Activated CD4-positive, alpha-beta T cell treated with anti-CD3 and anti-CD28 coated beads for 36 hours (primary cell): ENCODE measurements at regions not wholly inside any gene's neighbourhood (a gene's known extent, or its start where the extent isn't known, plus 50 kb on each side); places are given as distances from the start of the nearest gene placed in this dataset.

Experiments used
- ATAC-seq: fragments of 200-7000 bp; cut with Tn5 transposase; one replicate; pipeline ENCODE4 v1.10.0; 2021; ENCODE audit warnings: mild to moderate bottlenecking, moderate library complexity
- CTCF ChIA-PET: fragments of 350-600 bp; sonication (Branson Sonifier 250); formaldehyde crosslinking; loops from one replicate; lab custom pipeline; 2021; ENCODE audit warnings: antibody characterized with exemption; lab: Charles Lee
- POLR2A ChIA-PET: fragments of 350-600 bp; sonication (Branson Sonifier 250); formaldehyde crosslinking; loops from one replicate; lab custom pipeline; 2021; ENCODE audit warnings: antibody characterized with exemption, inconsistent platforms; lab: Charles Lee
- DNase-seq: peaks from one replicate; pipeline ENCODE4 v3.0.0-alpha.2; 2020
- H3K27ac Mint-ChIP-seq: one replicate; pipeline ENCODE4 v1.8.0; 2021; ENCODE audit warnings: mixed read lengths
- H3K27me3 Mint-ChIP-seq: one replicate; pipeline ENCODE4 v1.8.0; 2021; ENCODE audit warnings: mixed read lengths
- H3K36me3 Mint-ChIP-seq: one replicate; pipeline ENCODE4 v1.8.0; 2021; ENCODE audit warnings: low read depth, mixed read lengths
- H3K4me1 Mint-ChIP-seq: one replicate; pipeline ENCODE4 v1.8.0; 2021; ENCODE audit warnings: mixed read lengths
- H3K4me3 Mint-ChIP-seq: one replicate; pipeline ENCODE4 v1.8.0; 2021; ENCODE audit warnings: mild to moderate bottlenecking, moderate library complexity, mixed read lengths
- H3K9me3 Mint-ChIP-seq: one replicate; pipeline ENCODE4 v1.8.0; 2021; ENCODE audit warnings: low read depth, mixed read lengths
- intact Hi-C, 2 experiments: fragments of 100-400 bp; cut with DNase I in 1 of 2; cut with micrococcal nuclease in 1 of 2; formaldehyde crosslinking; loops; one replicate each; pipeline versions ENCODE4 v1.14.2 to v1.15.1; 2022 to 2024; cut with DNase I, micrococcal nuclease

DNA sequence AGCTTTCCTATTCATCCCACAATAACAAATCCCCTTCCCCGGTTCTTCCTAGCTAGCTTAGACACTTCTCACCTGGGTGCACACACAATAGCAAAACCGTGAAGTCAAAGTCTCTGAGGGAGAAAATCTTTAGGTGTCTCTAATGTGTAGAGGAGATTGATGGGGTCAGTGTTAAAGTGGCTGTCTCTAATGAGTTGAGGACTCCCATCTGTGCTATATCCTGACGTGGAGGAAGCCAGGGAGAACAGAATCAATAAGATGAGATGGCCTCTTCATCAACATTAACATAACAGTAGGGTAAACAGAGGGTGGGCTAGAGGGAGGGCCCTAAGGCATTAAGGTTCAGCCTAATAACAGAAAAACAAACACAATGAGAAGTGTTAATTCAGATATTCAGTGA, 120.4 kb downstream of the SLC5A7 start:
- ATAC-seq (no peak), DNase-seq (no peak)
- no peaks in the 10 kb centered on the region for H3K4me1 Mint-ChIP-seq
- intact Hi-C loops, result no loop called here
- peaks cover 3% of the 10 kb centered on the region for H3K27me3 Mint-ChIP-seq
- H3K9me3 Mint-ChIP-seq, result peaks cover 9% of the 10 kb centered on the region
- ChIA-PET CTCF (no interaction called here), POLR2A (no interaction called here)
- no peak overlapping the region for H3K27ac Mint-ChIP-seq
- H3K36me3 Mint-ChIP-seq, result no peaks in the 10 kb centered on the region
- no peak overlapping the region for H3K4me3 Mint-ChIP-seq

DNA sequence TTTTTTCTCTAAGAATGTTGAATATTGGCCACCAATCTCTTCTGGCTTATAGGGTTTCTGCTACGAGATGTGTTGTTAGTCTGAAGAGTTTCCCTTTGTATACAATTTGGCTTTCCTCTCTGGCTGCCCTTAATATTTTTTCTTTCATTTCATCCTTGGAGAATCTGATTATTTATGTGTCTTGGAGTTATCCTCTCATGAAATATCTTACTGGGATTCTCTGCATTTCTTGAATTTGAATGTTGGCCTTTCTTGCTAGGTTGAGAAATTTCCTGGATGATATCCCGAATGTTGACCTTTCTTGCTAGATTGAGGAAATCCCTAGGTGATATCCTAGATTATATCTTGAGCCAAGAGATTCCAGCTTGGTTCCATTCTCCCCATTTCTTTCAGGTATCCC, 125.6 kb downstream of the SLC5A7 start:
- intact Hi-C loops, result no loop called here
- no peak for ATAC-seq
- H3K27me3 Mint-ChIP-seq, result peaks cover 6% of the 10 kb centered on the region
- H3K27ac Mint-ChIP-seq, result no peak overlapping the region
- H3K4me1 Mint-ChIP-seq, result no peaks in the 10 kb centered on the region
- H3K4me3 Mint-ChIP-seq, result no peak overlapping the region
- H3K36me3 Mint-ChIP-seq, result no peaks in the 10 kb centered on the region
- ChIA-PET CTCF (no interaction called here), POLR2A (no interaction called here)
- H3K9me3 Mint-ChIP-seq, result peaks cover 9% of the 10 kb centered on the region
- DNase-seq, result no peak

DNA sequence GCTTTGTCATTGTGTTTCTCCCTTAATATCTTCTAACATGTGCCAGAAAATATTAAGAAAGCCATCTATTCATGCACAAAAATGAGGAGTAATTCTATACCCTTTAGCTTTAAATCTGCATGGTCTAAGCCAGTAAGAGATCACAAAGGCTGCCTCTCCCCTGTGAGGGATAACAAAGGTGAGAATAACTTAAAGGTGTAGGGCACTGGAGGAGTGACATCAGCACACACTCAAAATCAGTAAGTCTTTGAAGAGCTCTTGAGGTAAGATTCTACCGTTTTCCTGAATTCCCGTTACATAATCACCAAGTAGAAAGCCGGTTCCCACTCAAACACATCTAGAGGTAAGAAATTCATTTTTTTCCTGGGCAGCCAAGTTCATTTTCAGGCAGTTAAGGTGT, 123.9 kb upstream of the SULT1C3 start:
- DNase-seq, result no peak
- Mint-ChIP-seq H3K4me3 (no peak overlapping the region), H3K27me3 (peaks cover 6% of the 10 kb centered on the region), H3K9me3 (no peaks in the 10 kb centered on the region), H3K36me3 (no peaks in the 10 kb centered on the region), H3K4me1 (no peaks in the 10 kb centered on the region), H3K27ac (no peak overlapping the region)
- ChIA-PET CTCF (no interaction called here), POLR2A (no interaction called here)
- intact Hi-C loops, result no loop called here
- no peak for ATAC-seq

DNA sequence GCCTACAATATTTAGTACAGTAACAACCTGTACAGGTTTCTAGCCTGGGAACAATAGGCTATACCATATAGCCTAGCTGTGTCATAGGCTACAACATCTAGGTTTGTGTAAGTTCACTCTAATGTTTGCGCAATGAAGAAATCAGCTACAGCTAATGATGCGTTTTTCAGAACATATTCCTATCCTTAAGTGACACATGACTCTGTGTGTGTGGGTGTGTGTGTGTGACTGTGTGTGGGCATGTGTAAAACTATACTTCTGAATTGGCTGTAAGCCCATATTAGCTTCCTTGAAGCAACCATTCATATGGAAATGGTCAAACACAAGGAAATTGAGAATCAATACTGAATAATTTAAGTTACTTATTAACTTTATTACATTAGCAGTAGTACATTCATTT, 120.8 kb upstream of the SULT1C3 start:
- H3K9me3 Mint-ChIP-seq, result no peaks in the 10 kb centered on the region
- CTCF ChIA-PET, result no interaction called here
- POLR2A ChIA-PET, result no interaction called here
- DNase-seq (no peak), ATAC-seq (no peak)
- no peak overlapping the region for H3K27ac Mint-ChIP-seq
- no peak overlapping the region for H3K4me3 Mint-ChIP-seq
- no peaks in the 10 kb centered on the region for H3K36me3 Mint-ChIP-seq
- peaks cover 4% of the 10 kb centered on the region for H3K27me3 Mint-ChIP-seq
- no peaks in the 10 kb centered on the region for H3K4me1 Mint-ChIP-seq
- intact Hi-C loops, result no loop called here

GRCh38 chr2:108119492-108119891, 120.3 kb upstream of the SULT1C3 start:
- Mint-ChIP-seq H3K9me3 (no peaks in the 10 kb centered on the region), H3K27ac (no peak overlapping the region), H3K27me3 (peaks cover 2% of the 10 kb centered on the region), H3K36me3 (no peaks in the 10 kb centered on the region), H3K4me1 (no peaks in the 10 kb centered on the region), H3K4me3 (no peak overlapping the region)
- ChIA-PET POLR2A (no interaction called here), CTCF (no interaction called here)
- DNase-seq, result no peak
- ATAC-seq, result no peak
- intact Hi-C loops, result no loop called here

DNA sequence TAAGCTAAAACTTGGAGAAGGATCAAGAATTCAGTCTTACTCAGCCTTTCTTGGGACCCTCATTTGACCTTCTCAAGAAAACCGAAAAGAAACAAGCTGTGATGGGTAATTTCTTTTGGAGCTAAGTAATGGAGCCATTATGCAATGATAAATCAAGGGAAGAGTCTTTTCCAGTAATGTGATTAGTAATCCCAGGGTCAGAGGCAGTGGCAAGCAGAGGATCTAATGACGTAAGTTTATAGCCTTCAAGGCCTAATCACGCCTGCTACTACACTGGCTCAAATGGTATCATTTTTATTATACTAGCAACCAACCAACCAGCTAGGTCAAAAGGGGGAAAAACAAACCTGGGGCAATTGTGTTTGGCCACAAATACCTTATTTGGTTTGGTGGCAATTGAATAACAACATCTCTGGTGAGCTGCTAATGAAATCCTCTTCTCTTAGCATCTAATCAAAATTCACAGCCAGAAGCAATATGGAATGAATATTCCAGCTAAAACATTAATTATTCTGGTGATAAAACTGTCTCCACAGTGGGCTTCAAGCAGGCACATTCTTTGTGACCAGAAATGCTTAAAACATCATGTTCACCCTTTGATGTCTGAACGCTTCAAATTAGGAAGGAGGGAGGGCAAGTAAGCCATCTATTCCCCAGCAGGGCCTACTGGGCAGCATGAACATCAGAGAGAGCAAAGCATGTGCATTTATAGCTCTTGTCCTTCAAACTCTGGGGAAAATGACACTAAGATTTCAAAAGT, 114.9 kb upstream of the SULT1C3 start:
- CTCF ChIA-PET, result no interaction called here
- Mint-ChIP-seq H3K27ac (no peak overlapping the region), H3K27me3 (no peaks in the 10 kb centered on the region), H3K4me3 (no peak overlapping the region), H3K36me3 (no peaks in the 10 kb centered on the region), H3K9me3 (no peaks in the 10 kb centered on the region), H3K4me1 (no peaks in the 10 kb centered on the region)
- POLR2A ChIA-PET, result interaction anchor here (0.7 kb wide), 1 partner anchor 101 kb away, joined by 3 read pairs; no protein-coding TSS in a partner anchor
- intact Hi-C loops, result no loop called here
- no peak for ATAC-seq
- DNase-seq, result no peak

DNA sequence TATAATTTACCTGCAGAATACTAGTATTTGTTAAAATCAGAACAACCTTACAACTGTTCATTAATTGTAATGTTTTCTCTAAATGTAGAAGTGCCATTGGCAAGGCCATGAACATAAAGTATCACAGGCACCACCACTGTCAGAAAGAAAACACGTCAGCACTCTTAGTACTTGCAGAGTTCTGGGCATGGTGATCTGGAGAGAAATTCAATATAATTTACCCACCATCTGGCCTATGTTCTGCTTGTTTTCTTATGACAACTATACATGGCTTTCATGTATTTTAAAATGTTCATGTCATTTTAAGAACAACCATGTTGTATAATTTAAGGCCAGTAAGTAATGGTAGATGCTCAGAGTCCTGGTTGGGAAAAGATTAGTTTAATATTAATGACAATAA, 114.2 kb upstream of the SULT1C3 start:
- no peak for DNase-seq
- H3K27me3 Mint-ChIP-seq, result no peaks in the 10 kb centered on the region
- H3K4me1 Mint-ChIP-seq, result no peaks in the 10 kb centered on the region
- POLR2A ChIA-PET, result no interaction called here
- H3K36me3 Mint-ChIP-seq, result no peaks in the 10 kb centered on the region
- CTCF ChIA-PET, result no interaction called here
- H3K4me3 Mint-ChIP-seq, result no peak overlapping the region
- intact Hi-C loops, result no loop called here
- H3K9me3 Mint-ChIP-seq, result no peaks in the 10 kb centered on the region
- ATAC-seq, result no peak
- no peak overlapping the region for H3K27ac Mint-ChIP-seq

DNA sequence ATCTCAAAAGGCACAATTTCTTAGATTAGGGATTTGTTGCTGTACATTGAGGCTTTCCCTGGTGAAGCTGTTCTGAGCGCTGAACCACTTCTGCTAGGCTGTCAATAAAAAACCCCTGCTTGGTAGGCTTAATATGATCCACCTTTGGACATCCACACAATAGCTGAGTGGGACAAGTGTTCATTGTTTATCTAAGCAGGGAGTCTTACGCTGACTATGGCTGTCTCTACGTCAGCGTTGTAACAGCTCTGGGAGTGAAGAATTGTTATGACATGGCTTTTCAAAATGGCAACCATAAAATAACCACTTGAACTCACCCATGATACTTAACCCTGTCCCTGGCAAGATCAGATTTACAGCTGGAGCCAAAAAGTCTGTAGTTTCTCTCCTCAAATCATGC, 111.5 kb upstream of the SULT1C3 start:
- ATAC-seq (no peak), DNase-seq (no peak)
- intact Hi-C loops, result no loop called here
- no peak overlapping the region for H3K4me3 Mint-ChIP-seq
- CTCF ChIA-PET, result interaction anchor here (0.6 kb wide), 1 partner anchor 1546 kb away, joined by 3 read pairs; no protein-coding TSS in a partner anchor
- H3K27ac Mint-ChIP-seq, result no peak overlapping the region
- H3K4me1 Mint-ChIP-seq, result no peaks in the 10 kb centered on the region
- POLR2A ChIA-PET, result no interaction called here
- H3K9me3 Mint-ChIP-seq, result no peaks in the 10 kb centered on the region
- H3K27me3 Mint-ChIP-seq, result no peaks in the 10 kb centered on the region
- H3K36me3 Mint-ChIP-seq, result no peaks in the 10 kb centered on the region

DNA sequence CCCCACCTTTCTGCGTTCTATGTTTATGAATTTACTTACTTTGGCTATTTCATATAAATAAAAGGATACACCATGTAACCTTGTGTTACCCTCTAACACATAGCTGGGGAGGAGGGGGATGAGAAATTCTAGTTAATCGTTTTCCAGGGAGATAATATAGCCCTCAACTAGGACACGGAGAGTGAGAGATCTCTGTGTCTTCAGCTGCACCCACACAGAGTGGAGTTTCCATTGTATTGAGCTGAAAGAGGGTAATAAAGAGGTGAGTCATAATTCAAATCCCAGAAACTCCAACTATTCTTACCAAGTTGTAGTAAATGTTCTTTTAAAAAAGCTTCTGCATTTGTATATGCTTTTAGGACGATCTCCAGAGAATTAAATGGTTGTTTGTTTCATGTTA, 110.1 kb upstream of the SULT1C3 start:
- Mint-ChIP-seq H3K4me1 (no peaks in the 10 kb centered on the region), H3K9me3 (no peaks in the 10 kb centered on the region), H3K36me3 (no peaks in the 10 kb centered on the region), H3K27ac (no peak overlapping the region), H3K27me3 (no peaks in the 10 kb centered on the region), H3K4me3 (no peak overlapping the region)
- no peak for DNase-seq
- no peak for ATAC-seq
- ChIA-PET CTCF (no interaction called here), POLR2A (interaction anchor here (0.6 kb wide), 1 partner anchor 123 kb away, joined by 3 read pairs; no protein-coding TSS in a partner anchor)
- intact Hi-C loops, result no loop called here

GRCh38 chr2:108133457-108133856, 106.3 kb upstream of the SULT1C3 start:
- Mint-ChIP-seq H3K4me3 (no peak overlapping the region), H3K9me3 (no peaks in the 10 kb centered on the region), H3K27me3 (peaks cover 3% of the 10 kb centered on the region), H3K36me3 (no peaks in the 10 kb centered on the region), H3K4me1 (no peaks in the 10 kb centered on the region), H3K27ac (no peak overlapping the region)
- DNase-seq, result no peak
- intact Hi-C loops, result no loop called here
- POLR2A ChIA-PET, result no interaction called here
- CTCF ChIA-PET, result no interaction called here
- no peak for ATAC-seq

DNA sequence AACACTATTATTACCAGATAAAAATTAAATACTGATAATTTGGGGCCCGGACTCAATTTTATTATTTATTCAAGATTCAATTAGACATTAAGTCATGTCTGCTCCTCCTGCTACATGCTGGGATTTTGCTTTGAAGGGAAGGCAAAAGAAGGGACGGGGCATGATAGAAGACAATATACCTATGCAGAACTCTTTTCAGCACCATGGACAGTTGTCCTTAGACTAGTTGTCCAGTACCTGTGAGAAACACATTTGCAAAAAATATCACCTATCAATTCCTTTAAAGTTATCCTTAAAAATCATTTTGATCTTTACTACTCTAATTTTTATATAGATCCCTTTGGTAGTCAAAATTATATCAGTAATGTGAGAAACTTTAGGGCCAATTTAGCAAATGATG, 100.2 kb upstream of the SULT1C3 start:
- Mint-ChIP-seq H3K4me3 (no peak overlapping the region), H3K27ac (no peak overlapping the region), H3K36me3 (no peaks in the 10 kb centered on the region), H3K4me1 (no peaks in the 10 kb centered on the region), H3K9me3 (no peaks in the 10 kb centered on the region), H3K27me3 (peaks cover 3% of the 10 kb centered on the region)
- ATAC-seq (no peak), DNase-seq (no peak)
- POLR2A ChIA-PET, result no interaction called here
- CTCF ChIA-PET, result interaction anchor here (1.2 kb wide), 1 partner anchor 8 kb away, joined by 3 read pairs; no protein-coding TSS in a partner anchor
- intact Hi-C loops, result no loop called here

DNA sequence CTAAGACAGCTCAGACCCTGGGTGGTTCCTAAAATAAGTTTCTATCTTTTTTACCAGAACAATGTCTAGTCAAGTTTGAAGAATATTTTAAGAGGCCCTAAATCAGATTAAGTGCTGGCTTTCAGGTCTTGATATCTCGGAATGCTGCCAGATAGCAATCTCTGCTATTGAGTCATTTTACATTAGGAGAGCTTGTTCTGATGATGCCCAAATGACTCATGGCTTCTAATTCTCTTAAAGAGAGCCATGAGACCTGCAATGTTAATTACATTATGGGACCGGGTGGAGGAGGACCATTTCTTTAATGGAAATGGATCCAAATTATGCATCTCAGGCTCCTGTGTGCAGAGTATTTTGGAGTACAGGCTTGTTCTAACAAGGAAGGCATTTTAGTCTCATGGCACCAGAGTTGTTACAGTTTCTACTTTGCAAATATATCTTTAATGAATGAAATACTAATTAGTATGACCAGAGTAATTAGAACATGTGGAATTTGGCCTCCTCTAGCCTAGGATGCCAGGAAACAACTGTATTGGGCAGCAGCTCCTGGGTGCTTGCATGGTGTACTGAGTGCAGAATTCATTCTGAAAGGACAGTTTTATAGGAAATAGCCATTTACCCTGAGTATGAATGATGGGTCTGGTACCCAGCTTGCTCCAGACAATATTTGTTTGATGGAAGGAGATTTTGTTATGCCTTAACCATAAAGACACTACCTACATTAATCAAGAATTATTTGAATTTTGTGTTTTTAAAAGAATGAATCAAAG, 94.0 kb upstream of the SULT1C3 start:
- Mint-ChIP-seq H3K9me3 (no peaks in the 10 kb centered on the region), H3K4me3 (no peak overlapping the region), H3K4me1 (no peaks in the 10 kb centered on the region), H3K27me3 (peaks cover 6% of the 10 kb centered on the region), H3K27ac (no peak overlapping the region), H3K36me3 (no peaks in the 10 kb centered on the region)
- no peak for DNase-seq
- ATAC-seq, result no peak
- ChIA-PET CTCF (no interaction called here), POLR2A (no interaction called here)
- intact Hi-C loops, result no loop called here
